NB4 (cell line): ENCODE measurements at regions not wholly inside any gene's neighbourhood (a gene's known extent, or its start where the extent isn't known, plus 50 kb on each side); places are given as distances from the start of the nearest gene placed in this dataset.

Source experiments
- DNase-seq: peaks from one replicate; pipeline ENCODE4 v3.0.0; 2010; ENCODE audit warnings: low read depth
- H3K4me3 ChIP-seq: one replicate; pipeline ENCODE4 v1.5.1; 2011; ENCODE audit warnings: mild to moderate bottlenecking, low read depth, low read length, moderate library complexity
- MYC ChIP-seq: IDR thresholded peaks from 2 replicates; pipeline ENCODE4 v1.6.1; 2011; ENCODE audit warnings: low read depth, low read length
- POLR2A ChIP-seq: IDR thresholded peaks from 2 replicates; pipeline ENCODE4 v1.6.1; 2011; ENCODE audit warnings: mild to moderate bottlenecking; ENCODE audit not compliant: insufficient read length; ENCODE audit errors: extremely low read depth
- TF ChIP-seq, protein P1 (sequence below): IDR thresholded peaks from one replicate; pipeline ENCODE4 v1.5.1; 2012; ENCODE audit warnings: low read depth, low read length
- TF ChIP-seq, protein P2 (sequence below): IDR thresholded peaks from 2 replicates; pipeline ENCODE4 v1.6.1; 2011; ENCODE audit warnings: low read depth, low read length

DNA sequence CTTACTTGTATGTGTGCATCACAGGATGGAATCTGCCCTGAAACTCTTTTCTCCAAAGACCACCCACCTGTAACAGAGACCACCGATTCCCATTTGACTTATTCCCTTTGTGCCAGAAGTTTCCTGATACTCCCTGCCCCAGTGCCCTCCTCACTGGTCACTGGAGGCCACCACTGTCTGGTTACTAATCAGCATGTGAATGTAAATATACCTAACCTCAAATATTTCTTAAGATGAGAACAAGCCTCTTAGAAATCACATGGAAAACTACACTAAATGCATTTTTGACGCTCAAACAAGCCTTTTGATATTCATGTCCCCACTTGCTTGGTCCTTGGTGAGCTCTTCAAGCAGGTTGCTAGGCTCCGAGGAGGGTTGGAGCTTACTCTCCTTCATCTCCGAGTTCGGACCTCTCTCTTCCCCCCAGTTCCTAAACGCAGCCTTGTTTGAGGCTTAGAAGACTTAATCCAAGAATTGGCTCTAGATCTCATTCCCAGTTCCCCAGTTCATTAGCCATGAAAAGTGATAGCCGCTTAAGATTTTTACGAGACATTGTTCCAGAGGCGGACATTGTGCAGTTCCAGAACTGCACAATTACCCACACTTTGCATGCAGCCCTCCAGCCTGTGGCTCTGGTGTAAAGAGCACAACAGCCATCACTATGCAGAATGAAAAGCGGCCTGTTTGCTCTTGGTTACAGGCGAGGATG lies 579.2 kb upstream of the PSMD7 start:
- DNase-seq = no peak
- TF ChIP-seq, protein P1, sequence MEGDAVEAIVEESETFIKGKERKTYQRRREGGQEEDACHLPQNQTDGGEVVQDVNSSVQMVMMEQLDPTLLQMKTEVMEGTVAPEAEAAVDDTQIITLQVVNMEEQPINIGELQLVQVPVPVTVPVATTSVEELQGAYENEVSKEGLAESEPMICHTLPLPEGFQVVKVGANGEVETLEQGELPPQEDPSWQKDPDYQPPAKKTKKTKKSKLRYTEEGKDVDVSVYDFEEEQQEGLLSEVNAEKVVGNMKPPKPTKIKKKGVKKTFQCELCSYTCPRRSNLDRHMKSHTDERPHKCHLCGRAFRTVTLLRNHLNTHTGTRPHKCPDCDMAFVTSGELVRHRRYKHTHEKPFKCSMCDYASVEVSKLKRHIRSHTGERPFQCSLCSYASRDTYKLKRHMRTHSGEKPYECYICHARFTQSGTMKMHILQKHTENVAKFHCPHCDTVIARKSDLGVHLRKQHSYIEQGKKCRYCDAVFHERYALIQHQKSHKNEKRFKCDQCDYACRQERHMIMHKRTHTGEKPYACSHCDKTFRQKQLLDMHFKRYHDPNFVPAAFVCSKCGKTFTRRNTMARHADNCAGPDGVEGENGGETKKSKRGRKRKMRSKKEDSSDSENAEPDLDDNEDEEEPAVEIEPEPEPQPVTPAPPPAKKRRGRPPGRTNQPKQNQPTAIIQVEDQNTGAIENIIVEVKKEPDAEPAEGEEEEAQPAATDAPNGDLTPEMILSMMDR = no peak
- TF ChIP-seq POLR2A = no peak
- TF ChIP-seq MYC = no peak
- TF ChIP-seq, protein P2, sequence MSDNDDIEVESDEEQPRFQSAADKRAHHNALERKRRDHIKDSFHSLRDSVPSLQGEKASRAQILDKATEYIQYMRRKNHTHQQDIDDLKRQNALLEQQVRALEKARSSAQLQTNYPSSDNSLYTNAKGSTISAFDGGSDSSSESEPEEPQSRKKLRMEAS = no peak
- H3K4me3 ChIP-seq = no peak overlapping the region

DNA sequence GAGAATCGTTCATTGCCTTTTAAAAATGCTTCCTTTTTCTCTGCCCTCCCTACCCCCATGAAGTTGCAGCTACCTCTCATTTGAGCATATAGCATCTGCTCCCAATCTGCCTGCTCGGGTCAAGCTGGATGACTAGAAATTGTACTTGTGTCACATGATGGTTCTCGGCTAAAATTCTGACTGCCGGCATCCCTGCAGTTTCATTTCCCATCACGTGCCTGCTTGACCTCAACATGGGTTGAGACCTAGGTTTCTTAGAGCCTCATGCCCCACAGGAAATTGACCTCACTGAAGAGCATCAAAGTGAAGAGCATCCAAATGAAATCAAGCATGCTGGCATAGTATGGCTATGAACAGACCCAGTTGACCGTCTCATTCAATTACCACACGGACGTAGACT lies 581.6 kb upstream of the PSMD7 start:
- no peak for DNase-seq
- no peak overlapping the region for H3K4me3 ChIP-seq
- TF ChIP-seq, protein P2 = no peak
- TF ChIP-seq POLR2A (no peak), MYC (no peak)
- TF ChIP-seq, protein P1 = no peak

DNA sequence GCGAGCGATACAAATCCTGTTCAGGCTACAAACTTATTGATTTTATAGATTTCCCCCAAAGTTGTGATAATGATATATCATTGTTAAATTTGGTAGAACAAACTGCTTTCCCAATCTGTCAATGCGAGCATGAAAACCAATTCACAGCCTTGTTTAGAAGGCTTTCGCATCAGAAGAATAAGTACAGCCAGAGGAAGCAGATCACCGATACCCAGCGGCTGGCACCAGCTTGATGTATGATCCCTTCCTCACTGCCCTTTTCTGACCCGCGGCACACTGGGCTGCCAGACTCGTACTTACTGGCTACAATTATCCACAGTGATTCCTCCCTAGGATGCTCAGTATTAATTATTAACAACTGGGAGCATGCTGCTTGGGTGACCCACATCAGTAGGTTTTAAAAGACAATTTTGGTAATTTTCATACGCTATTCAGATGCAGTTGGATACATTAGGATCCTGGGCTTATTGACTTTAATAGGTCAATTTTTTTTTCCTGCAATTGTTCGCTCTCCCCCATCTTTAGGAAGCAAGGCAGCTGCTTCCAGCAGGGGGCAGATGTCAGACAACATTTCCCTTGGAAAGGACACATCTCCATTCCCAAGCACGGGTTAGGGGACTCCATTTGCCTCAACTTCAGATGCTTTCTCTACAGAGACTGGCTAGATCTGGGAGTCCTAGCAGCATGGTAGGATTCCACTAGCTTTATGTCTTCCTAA lies 582.7 kb upstream of the PSMD7 start:
- TF ChIP-seq, protein P2 = no peak
- TF ChIP-seq POLR2A (no peak), MYC (no peak)
- TF ChIP-seq, protein P1 = peak; percentile 64
- DNase-seq = peak; percentile 43
- H3K4me3 ChIP-seq = no peak overlapping the region

DNA sequence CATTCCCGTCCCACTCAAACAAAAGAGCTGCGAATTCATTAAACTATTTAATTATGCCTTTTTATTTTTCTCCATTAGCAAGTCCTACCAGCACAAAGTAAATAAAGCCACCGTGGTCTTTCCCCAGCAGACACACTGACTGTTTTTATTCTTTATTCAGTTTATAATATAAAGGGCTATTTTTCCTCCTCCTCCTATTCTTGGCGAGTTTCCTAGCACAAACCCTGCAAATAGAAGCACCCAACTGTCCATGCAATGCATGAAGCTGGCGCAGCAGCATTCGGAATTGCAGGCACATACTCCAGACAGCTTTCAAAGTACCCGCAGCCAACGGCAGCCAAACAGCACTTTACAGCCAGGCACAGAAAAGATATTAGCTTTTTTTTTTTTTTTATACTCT lies 583.4 kb upstream of the PSMD7 start:
- no peak overlapping the region for H3K4me3 ChIP-seq
- DNase-seq = no peak
- no peak for TF ChIP-seq MYC
- TF ChIP-seq, protein P1 = no peak
- TF ChIP-seq, protein P2 = no peak
- no peak for TF ChIP-seq POLR2A

DNA sequence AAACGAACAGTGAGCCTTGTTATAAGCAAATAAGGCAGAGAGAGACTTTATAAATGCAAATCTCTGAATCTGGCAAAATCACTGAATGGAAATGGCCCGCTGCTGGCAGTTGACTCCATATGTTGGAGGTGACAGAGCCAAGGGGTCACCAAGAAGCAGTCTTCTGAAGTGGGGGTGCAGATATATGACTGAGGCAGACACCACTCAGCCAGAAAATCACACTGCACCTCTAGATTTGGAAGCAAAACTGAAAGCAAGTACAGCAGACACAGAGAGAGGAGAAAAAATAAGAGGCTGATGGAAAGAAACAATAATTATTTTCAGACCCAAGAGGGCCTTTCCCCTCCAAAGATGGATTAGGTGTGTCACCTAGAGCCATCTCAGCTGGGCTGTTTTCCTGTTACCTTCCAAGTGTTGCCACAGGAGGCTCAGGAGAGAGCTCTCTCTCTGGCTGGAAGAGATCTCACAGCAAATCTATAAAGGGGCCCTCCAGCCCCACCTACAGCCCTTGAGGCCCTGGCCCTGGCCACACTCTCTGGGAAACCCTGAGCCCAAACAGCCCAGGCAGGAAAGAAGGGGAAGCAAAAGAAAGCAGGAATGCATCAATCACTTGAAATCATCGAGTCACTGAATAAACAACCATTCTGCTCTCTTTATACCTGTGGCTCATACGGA lies 585.1 kb upstream of the PSMD7 start:
- H3K4me3 ChIP-seq = no peak overlapping the region
- no peak for TF ChIP-seq MYC
- no peak for TF ChIP-seq POLR2A
- TF ChIP-seq, protein P2 = no peak
- TF ChIP-seq, protein P1 = no peak
- DNase-seq = no peak
